WERI-Rb-1 (cell line): ENCODE measurements at regions not wholly inside any gene's neighbourhood (a gene's known extent, or its start where the extent isn't known, plus 50 kb on each side); places are given as distances from the start of the nearest gene placed in this dataset.
A peak's percentile ranks its signal among the peaks of the same experiment; 100 is the strongest.

Experiments used
- DNase-seq: peaks from one replicate; pipeline ENCODE4 v3.0.0-alpha.2; 2020
- H3K27ac ChIP-seq: fragments of 250-450 bp; sonication (Bioruptor Pico); 2 replicates; pipeline ENCODE4 v1.5.1; 2020; ENCODE audit warnings: mild to moderate bottlenecking, moderate library complexity
- H3K27me3 ChIP-seq: fragments of 250-450 bp; sonication (Bioruptor Pico); 2 replicates; pipeline ENCODE4 v1.5.1; 2021; ENCODE audit warnings: mild to moderate bottlenecking, low read depth, moderate library complexity; ENCODE audit not compliant: insufficient read depth, severe bottlenecking
- H3K36me3 ChIP-seq: fragments of 250-450 bp; sonication (Bioruptor Pico); 2 replicates; pipeline ENCODE4 v1.5.1; 2020; ENCODE audit warnings: mild to moderate bottlenecking, moderate library complexity
- H3K4me3 ChIP-seq: 2 replicates; pipeline ENCODE4 v1.5.1; 2011; ENCODE audit warnings: low read depth, mild to moderate bottlenecking, control low read depth, low read length
- H3K9me3 ChIP-seq: fragments of 250-450 bp; sonication (Bioruptor Pico); 2 replicates; pipeline ENCODE4 v1.5.1; 2021; ENCODE audit warnings: mild to moderate bottlenecking, moderate library complexity; ENCODE audit not compliant: severe bottlenecking
- TF ChIP-seq, protein P1 (sequence below): IDR thresholded peaks from 2 replicates; pipeline ENCODE4 v1.5.1; 2011; ENCODE audit warnings: low read depth, mild to moderate bottlenecking, control low read depth, inconsistent platforms, low read length

DNA sequence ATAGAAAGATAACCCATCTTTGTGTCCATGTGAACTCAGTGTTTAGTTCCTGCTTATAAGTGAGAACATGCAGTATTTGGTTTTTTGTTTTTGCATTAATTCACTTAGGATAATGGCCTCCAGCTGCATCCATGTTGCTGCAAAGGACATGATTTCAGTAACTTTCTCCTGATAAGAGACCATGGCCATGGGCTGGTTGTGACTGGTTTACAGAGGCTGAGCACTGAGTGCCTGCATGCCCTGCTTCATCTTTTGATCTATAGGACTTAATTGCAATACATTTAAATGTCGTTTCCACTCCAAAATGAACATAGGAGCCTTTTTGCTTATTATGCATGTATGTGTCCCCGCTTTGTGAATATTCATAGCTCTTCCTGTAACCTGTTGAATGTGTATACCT lies 101.3 kb upstream of the IGFBP3 start:
- DNase-seq, result no peak
- Histone ChIP-seq H3K27ac (no peak overlapping the region), H3K27me3 (no peaks in the 10 kb centered on the region), H3K36me3 (no peaks in the 10 kb centered on the region), H3K4me3 (no peak overlapping the region), H3K9me3 (no peaks in the 10 kb centered on the region)
- TF ChIP-seq, protein P1, sequence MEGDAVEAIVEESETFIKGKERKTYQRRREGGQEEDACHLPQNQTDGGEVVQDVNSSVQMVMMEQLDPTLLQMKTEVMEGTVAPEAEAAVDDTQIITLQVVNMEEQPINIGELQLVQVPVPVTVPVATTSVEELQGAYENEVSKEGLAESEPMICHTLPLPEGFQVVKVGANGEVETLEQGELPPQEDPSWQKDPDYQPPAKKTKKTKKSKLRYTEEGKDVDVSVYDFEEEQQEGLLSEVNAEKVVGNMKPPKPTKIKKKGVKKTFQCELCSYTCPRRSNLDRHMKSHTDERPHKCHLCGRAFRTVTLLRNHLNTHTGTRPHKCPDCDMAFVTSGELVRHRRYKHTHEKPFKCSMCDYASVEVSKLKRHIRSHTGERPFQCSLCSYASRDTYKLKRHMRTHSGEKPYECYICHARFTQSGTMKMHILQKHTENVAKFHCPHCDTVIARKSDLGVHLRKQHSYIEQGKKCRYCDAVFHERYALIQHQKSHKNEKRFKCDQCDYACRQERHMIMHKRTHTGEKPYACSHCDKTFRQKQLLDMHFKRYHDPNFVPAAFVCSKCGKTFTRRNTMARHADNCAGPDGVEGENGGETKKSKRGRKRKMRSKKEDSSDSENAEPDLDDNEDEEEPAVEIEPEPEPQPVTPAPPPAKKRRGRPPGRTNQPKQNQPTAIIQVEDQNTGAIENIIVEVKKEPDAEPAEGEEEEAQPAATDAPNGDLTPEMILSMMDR, result no peak

DNA sequence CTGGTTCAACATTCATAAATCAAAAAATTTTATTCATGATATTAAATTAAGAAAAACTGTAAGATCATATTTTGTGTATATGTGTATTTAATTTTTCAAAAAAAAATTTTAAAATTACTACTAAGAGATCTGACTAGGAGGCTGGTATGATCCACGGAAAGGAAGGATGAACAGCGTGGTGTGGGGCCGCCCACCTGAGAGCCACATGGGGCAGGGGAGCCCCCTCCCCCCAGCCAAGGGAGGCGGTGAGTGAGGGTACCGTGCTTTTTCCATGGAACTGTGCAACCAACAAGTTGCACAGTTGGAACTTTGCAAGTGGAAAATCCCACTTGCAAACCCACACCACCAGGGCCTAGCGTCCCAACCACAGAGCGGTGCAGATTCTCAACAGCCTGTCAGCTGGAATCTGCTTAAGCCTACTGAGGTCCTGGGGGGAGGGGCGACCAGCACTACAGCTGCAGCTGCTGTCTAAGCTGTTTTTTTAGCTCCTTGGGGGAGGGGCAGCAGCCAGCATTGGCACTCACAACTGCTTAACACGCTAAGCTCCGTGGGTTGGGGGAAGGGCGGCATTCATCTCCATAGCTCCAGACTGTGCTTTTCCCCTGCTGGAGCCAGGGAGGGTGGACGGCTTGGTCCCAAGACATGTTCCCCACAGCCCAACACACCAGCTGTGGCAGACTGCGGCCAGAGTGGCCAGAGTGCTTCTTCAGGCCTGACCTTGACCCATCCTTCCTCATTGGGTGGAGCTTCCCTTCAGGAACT lies 94.2 kb upstream of the IGFBP3 start:
- DNase-seq, result peak; percentile 98
- H3K27ac ChIP-seq, result peak overlapping the region; percentile 70

DNA sequence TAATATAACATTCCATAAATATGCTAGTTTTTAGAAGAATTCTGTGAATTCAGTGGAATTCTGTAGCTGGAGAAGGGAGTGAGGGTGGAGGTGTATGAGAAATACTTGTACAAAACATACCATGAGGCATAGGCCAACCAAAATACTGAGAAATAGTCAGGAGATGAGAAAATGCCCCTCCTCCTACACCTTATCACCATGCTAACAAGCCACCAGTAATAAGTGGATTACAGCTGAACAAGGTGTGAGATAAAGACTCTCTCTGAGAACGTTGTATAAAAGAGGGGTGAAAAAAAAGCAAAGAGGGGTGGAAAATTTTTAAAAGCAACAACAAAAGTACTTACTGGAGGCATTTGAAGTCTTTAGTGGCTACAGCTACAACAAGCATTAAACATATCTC lies 90.4 kb upstream of the IGFBP3 start:
- TF ChIP-seq, protein P1, result no peak
- Histone ChIP-seq H3K27me3 (no peaks in the 10 kb centered on the region), H3K4me3 (no peak overlapping the region), H3K36me3 (no peaks in the 10 kb centered on the region), H3K27ac (no peak overlapping the region), H3K9me3 (peaks cover 6% of the 10 kb centered on the region)
- DNase-seq, result no peak

More for the DNA sequence above, 94.2 kb upstream of the IGFBP3 start:
- Histone ChIP-seq H3K9me3 (peaks cover 6% of the 10 kb centered on the region), H3K36me3 (no peaks in the 10 kb centered on the region), H3K4me3 (no peak overlapping the region), H3K27me3 (no peaks in the 10 kb centered on the region)
- TF ChIP-seq, protein P1, result 0 out of 2 replicates have a peak, but pooled peaks have one; percentile 17

DNA sequence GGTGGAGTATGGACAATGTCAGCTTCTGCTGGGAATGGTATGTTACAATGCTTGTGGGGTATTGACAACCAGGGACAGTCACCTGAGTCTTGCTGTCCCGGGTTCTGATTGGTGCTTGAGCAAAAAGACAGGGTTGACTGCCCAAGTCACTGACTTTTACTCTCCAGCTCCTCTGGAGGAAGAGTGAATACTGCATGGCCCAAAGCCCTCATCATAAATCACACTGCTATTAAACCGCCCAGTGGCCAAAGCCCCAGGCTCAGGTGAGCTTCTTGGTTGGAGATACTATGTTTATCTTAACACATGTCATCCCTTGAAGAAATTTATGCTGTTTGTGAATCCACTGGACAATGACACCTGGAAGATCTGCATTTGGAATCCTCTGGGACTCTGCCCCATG lies 90.0 kb upstream of the IGFBP3 start:
- H3K9me3 ChIP-seq, result peaks cover 5% of the 10 kb centered on the region
- TF ChIP-seq, protein P1, result no peak
- no peaks in the 10 kb centered on the region for H3K36me3 ChIP-seq
- H3K27me3 ChIP-seq, result no peaks in the 10 kb centered on the region
- no peak overlapping the region for H3K27ac ChIP-seq
- no peak for DNase-seq
- no peak overlapping the region for H3K4me3 ChIP-seq

DNA sequence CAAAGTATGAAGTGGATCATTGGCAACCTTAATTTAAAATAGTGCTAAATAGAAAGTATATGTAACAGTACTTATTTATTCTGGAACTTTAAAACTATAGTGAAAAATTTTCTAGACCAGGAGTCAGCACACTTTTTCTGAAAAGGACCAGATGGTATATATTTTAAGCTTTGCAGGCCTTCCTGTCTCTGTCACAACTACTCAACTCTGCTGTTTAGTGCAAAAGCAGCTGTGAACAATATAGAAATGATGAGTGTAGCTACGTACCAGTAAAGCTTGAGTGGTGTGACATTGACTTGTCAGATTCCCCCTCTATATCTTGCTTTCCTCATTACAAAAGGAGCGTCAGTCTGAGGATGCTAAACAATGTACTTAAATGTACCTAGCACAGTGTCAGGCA lies 88.1 kb upstream of the IGFBP3 start:
- H3K9me3 ChIP-seq, result no peaks in the 10 kb centered on the region
- no peak overlapping the region for H3K4me3 ChIP-seq
- no peaks in the 10 kb centered on the region for H3K27me3 ChIP-seq
- no peak for DNase-seq
- no peaks in the 10 kb centered on the region for H3K36me3 ChIP-seq
- TF ChIP-seq, protein P1, result no peak
- no peak overlapping the region for H3K27ac ChIP-seq
